GM10266 (cell line): ENCODE measurements at regions not wholly inside any gene's neighbourhood (a gene's known extent, or its start where the extent isn't known, plus 50 kb on each side); places are given as distances from the start of the nearest gene placed in this dataset.

Experiments
- DNase-seq: peaks from one replicate; pipeline ENCODE4 v3.0.0; 2012; ENCODE audit errors: extremely low spot score
- TF ChIP-seq, protein P1 (sequence below): IDR thresholded peaks from 2 replicates; pipeline ENCODE4 v1.5.1; 2012; ENCODE audit warnings: mild to moderate bottlenecking, low read depth; ENCODE audit not compliant: control insufficient read depth, insufficient read depth; ENCODE audit errors: missing control alignments

- DNase-seq, result no peak
- TF ChIP-seq, protein P1, sequence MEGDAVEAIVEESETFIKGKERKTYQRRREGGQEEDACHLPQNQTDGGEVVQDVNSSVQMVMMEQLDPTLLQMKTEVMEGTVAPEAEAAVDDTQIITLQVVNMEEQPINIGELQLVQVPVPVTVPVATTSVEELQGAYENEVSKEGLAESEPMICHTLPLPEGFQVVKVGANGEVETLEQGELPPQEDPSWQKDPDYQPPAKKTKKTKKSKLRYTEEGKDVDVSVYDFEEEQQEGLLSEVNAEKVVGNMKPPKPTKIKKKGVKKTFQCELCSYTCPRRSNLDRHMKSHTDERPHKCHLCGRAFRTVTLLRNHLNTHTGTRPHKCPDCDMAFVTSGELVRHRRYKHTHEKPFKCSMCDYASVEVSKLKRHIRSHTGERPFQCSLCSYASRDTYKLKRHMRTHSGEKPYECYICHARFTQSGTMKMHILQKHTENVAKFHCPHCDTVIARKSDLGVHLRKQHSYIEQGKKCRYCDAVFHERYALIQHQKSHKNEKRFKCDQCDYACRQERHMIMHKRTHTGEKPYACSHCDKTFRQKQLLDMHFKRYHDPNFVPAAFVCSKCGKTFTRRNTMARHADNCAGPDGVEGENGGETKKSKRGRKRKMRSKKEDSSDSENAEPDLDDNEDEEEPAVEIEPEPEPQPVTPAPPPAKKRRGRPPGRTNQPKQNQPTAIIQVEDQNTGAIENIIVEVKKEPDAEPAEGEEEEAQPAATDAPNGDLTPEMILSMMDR, result no peak
Measured at GRCh38 chr2:19804639-19805260, 97.0 kb downstream of the TTC32 start.

DNA sequence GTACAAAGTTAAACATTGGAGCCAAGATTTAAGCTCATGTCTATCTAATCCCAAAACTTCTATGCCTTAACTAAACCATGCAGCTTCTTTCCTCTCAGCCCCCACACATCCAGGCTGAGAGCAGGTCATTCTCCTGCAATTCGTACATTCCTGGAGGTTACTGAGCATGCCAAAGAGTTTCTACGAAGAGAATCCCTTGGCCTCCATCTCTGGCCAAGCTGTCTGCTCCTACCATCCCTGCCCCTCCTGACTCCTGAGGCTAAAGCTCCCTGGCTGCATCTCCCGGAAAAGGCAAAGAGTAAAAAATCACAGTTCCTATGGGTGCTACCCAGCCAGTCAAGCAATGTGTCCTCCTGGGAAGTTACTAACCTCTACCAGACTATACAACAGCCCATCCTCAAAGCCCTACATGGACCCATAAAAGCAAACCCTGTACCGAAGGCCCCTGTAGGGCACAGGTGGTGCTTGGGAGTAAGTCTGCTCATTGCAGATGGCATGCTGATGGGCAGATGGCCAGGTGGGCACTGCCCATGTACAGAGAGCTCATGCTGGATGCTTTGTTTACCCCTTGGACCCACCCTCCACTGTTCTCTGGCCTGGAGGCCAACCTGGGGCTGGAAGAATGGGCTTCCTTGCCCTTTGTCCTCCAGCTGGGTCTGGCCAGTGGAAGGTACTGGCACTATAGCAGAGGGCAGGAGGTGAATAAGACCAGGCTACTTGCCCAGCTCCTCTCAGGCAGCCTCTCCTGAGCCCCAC, 99.5 kb downstream of the TTC32 start:
- TF ChIP-seq, protein P1, result no peak
- no peak for DNase-seq

GRCh38 chr2:19801367-19802080, 100.3 kb downstream of the TTC32 start:
- TF ChIP-seq, protein P1, result no peak
- DNase-seq, result no peak

DNA sequence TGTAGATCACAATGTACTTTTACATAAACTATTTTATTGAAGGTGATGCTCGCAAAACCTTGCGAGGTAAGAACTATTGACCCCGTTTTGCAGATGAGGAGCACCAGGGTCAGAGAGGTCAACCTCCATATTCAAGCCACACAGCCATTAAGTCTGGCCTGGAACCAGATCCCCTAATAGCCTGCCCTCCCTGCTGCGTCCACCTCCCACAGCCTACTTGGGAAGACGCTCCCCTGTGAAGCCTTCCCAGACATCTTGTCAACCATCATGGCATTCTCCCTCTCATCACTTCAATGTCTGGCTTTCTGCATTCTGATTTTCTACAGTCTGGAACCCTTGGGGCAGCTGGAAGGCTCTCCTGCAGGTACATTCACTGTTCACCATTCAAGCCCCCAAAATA, 101.0 kb downstream of the TTC32 start:
- TF ChIP-seq, protein P1, result no peak
- no peak for DNase-seq

- DNase-seq, result no peak
- TF ChIP-seq, protein P1, result no peak
Measured at GRCh38 chr2:19799881-19800780, 101.7 kb downstream of the TTC32 start.

- DNase-seq, result no peak
- TF ChIP-seq, protein P1, result no peak
Measured at GRCh38 chr2:19797871-19798270, 103.9 kb downstream of the TTC32 start.
